Smooth muscle cell (in vitro differentiated cells): ENCODE measurements at regions not wholly inside any gene's neighbourhood (a gene's known extent, or its start where the extent isn't known, plus 50 kb on each side); places are given as distances from the start of the nearest gene placed in this dataset.
"Not testable (repeated sequence)": the region's sequence is repeated elsewhere in the genome, so short reads cannot be mapped to it uniquely, and the experiment has no call there.

Source experiments
- DNase-seq: peaks from one replicate; lab custom pipeline; 2025; ENCODE audit not compliant: unreplicated experiment; lab: John Stamatoyannopoulos, UW
- H2AFZ ChIP-seq: fragments of 200-600 bp; sonication (generic); 2 replicates; pipeline ENCODE4 v1.6.0; 2016; ENCODE audit warnings: antibody characterized with exemption, low read depth, mild to moderate bottlenecking
- H3F3A ChIP-seq: fragments of 200-600 bp; sonication (generic); 2 replicates; pipeline ENCODE4 v1.6.0; 2017; ENCODE audit warnings: antibody characterized with exemption, low read depth
- H3K27ac ChIP-seq: fragments of 200-600 bp; sonication (generic); 2 replicates; pipeline ENCODE4 v1.5.1; 2016; ENCODE audit warnings: low read depth, mild to moderate bottlenecking
- H3K27me3 ChIP-seq: fragments of 200-600 bp; sonication (generic); 2 replicates; pipeline ENCODE4 v1.6.1; 2016; ENCODE audit warnings: low read depth, mild to moderate bottlenecking
- H3K36me3 ChIP-seq: fragments of 200-600 bp; sonication (generic); 2 replicates; pipeline ENCODE4 v1.5.1; 2016; ENCODE audit warnings: low read depth
- H3K4me1 ChIP-seq: fragments of 200-600 bp; sonication (generic); 2 replicates; pipeline ENCODE4 v1.5.1; 2016; ENCODE audit warnings: low read depth
- H3K4me2 ChIP-seq: fragments of 200-600 bp; sonication (generic); 2 replicates; pipeline ENCODE4 v1.6.0; 2016; ENCODE audit warnings: mild to moderate bottlenecking
- H3K4me3 ChIP-seq: fragments of 200-600 bp; sonication (generic); 2 replicates; pipeline ENCODE4 v1.5.1; 2016; ENCODE audit warnings: mild to moderate bottlenecking
- H3K79me2 ChIP-seq: fragments of 200-600 bp; sonication (generic); 2 replicates; pipeline ENCODE4 v1.6.0; 2016; ENCODE audit warnings: low read depth, mild to moderate bottlenecking
- H3K9ac ChIP-seq: fragments of 200-600 bp; sonication (generic); 2 replicates; pipeline ENCODE4 v1.6.0; 2016; ENCODE audit warnings: low read depth
- H3K9me3 ChIP-seq: fragments of 200-600 bp; sonication (generic); replicated peaks from 2 replicates; pipeline ENCODE4 v1.5.1; 2016; ENCODE audit warnings: low read depth
- H4K20me1 ChIP-seq: fragments of 200-600 bp; sonication (generic); 2 replicates; pipeline ENCODE4 v1.6.0; 2016; ENCODE audit warnings: low read depth
- CTCF ChIP-seq: fragments of 200-600 bp; sonication (generic); IDR thresholded peaks from 2 replicates; pipeline ENCODE4 v1.5.1; 2017; ENCODE audit warnings: borderline replicate concordance, mild to moderate bottlenecking, antibody characterized with exemption; ENCODE audit not compliant: insufficient read depth, poor library complexity, severe bottlenecking
- WGBS: methylation state at CpG from one replicate; pipeline ENCODE4 v1.1.7; 2016; ENCODE audit warnings: low lambda C conversion rate; 5-methylcytosine and 5-hydroxymethylcytosine counted together

- WGBS = 78% methylated on average over 3 of the region's 3 CpGs
Measured at GRCh38 chrX:53883196-53883595, 161.1 kb downstream of the PHF8 start.

DNA sequence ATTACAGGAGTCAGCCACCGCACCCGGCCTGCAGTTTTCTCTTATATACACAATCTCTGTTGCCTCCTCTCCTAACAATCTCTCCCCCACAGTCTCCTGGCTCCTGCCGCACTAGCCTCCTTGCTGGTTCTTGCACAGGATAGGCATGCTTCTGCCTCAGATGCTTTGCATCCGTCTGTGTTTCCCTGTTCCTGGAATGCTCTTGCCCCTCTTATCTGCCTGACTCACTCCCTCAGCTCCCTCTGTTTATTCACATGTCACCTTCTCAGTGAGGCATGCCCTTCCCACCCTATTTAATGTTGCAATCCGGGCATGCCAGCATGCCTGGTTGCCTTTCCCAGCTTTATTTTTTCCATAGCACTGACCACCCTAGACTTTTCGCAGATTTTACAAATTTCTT lies 161.9 kb downstream of the PHF8 start:
- H3K79me2 ChIP-seq = no peaks in the 10 kb centered on the region
- no peak overlapping the region for H3K4me3 ChIP-seq
- H3K36me3 ChIP-seq = no peaks in the 10 kb centered on the region
- H3K27ac ChIP-seq = no peak overlapping the region
- WGBS = 41% methylated on average over 6 of the region's 6 CpGs
- TF ChIP-seq CTCF = no peak
- no peaks in the 10 kb centered on the region for H4K20me1 ChIP-seq
- no peaks in the 10 kb centered on the region for H3K4me1 ChIP-seq
- DNase-seq = no peak
- no peak overlapping the region for H3K9ac ChIP-seq
- H2AFZ ChIP-seq = no peak overlapping the region
- H3K27me3 ChIP-seq = no peaks in the 10 kb centered on the region
- no peak overlapping the region for H3K4me2 ChIP-seq
- no peaks in the 10 kb centered on the region for H3F3A ChIP-seq
- no peaks in the 10 kb centered on the region for H3K9me3 ChIP-seq

More at GRCh38 chrX:53883196-53883595, 161.1 kb downstream of the PHF8 start:
- Histone ChIP-seq H3K27me3 (no peaks in the 10 kb centered on the region), H2AFZ (no peak overlapping the region), H3K4me2 (no peak overlapping the region), H3K27ac (no peak overlapping the region), H3F3A (no peaks in the 10 kb centered on the region), H4K20me1 (no peaks in the 10 kb centered on the region), H3K36me3 (no peaks in the 10 kb centered on the region), H3K9ac (no peak overlapping the region), H3K79me2 (no peaks in the 10 kb centered on the region), H3K9me3 (no peaks in the 10 kb centered on the region), H3K4me3 (no peak overlapping the region), H3K4me1 (no peaks in the 10 kb centered on the region)
- DNase-seq = no peak
- no peak for TF ChIP-seq CTCF

DNA sequence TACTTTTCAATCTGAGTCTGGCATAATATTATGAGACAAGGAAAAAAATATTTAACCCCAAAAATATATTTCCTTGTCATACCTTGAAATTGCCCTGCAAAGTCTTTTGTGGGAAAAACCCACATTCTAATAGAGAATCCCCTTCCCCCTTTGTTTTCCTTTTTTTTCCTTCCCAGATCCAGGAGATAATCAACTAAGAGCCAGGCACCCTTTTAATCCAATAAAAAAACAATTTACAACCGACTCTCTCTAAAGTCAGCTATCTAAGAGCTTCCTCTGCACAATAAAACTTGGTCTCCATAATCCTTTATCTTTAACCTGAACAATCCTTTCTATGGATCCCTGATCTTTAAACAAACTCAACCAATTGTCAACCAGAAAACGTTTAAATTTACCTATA lies 163.5 kb downstream of the PHF8 start:
- WGBS = 40% methylated on average over 2 of the region's 2 CpGs
- not testable (repeated sequence) for H3F3A ChIP-seq, H3K9ac ChIP-seq, H3K36me3 ChIP-seq, H4K20me1 ChIP-seq, H3K4me1 ChIP-seq, H3K9me3 ChIP-seq, H3K4me3 ChIP-seq, H3K79me2 ChIP-seq, H3K27me3 ChIP-seq, H3K4me2 ChIP-seq, H2AFZ ChIP-seq, H3K27ac ChIP-seq, DNase-seq

DNA sequence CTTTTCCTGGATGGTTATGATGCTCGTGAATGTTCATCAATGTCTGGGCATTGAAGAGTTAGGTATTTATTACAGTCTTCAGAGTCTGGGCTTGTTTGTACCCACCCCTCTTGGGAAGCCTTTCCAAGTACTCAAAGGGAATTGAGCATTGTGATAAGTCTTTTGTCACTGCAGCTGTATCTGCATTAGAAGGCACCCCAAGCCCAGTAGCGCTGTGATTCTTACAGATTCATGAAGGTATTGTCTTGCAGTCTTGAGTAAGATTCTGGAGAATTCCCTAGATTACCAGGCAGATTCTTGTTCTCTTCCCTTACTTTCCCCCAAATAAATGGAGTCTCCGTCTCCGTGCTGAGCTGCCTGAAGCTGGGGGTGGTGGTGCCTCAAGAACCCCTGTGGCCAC lies 173.4 kb upstream of the HUWE1 start:
- no peaks in the 10 kb centered on the region for H4K20me1 ChIP-seq
- no peak for TF ChIP-seq CTCF

More for the DNA sequence above, 173.4 kb upstream of the HUWE1 start:
- no peaks in the 10 kb centered on the region for H3K9me3 ChIP-seq
- no peaks in the 10 kb centered on the region for H3K79me2 ChIP-seq
- no peaks in the 10 kb centered on the region for H3K4me1 ChIP-seq
- H2AFZ ChIP-seq = no peak overlapping the region
- DNase-seq = no peak
- 88% methylated on average over 4 of the region's 4 CpGs for WGBS
- no peak overlapping the region for H3K27ac ChIP-seq
- no peaks in the 10 kb centered on the region for H3K27me3 ChIP-seq
- H3F3A ChIP-seq = no peaks in the 10 kb centered on the region
- H3K36me3 ChIP-seq = no peaks in the 10 kb centered on the region
- no peak overlapping the region for H3K4me3 ChIP-seq
- H3K9ac ChIP-seq = no peak overlapping the region
- H3K4me2 ChIP-seq = no peak overlapping the region
